WTC11 (cell line): ENCODE measurements at regions not wholly inside any gene's neighbourhood (a gene's known extent, or its start where the extent isn't known, plus 50 kb on each side); places are given as distances from the start of the nearest gene placed in this dataset.

Experiments
- ATAC-seq: fragments of 200-7000 bp; cut with Tn5 transposase; 2 replicates; pipeline ENCODE4 v1.10.0; 2021; ENCODE audit warnings: mild to moderate bottlenecking, moderate library complexity
- CTCF ChIA-PET: fragments of 300-600 bp; sonication (Branson Sonifier 250); formaldehyde crosslinking; loops from one replicate; lab custom pipeline; 2021; ENCODE audit warnings: antibody characterized with exemption; lab: Charles Lee
- POLR2A ChIA-PET: fragments of 350-600 bp; sonication (Branson Sonifier 250); formaldehyde crosslinking; loops from one replicate; lab custom pipeline; 2021; ENCODE audit warnings: antibody characterized with exemption; lab: Charles Lee
- DNase-seq: peaks from one replicate; pipeline ENCODE4 v3.0.0; 2021; ENCODE audit warnings: low spot score
- H3K27ac Mint-ChIP-seq: 2 replicates; pipeline ENCODE4 v1.8.0; 2021; ENCODE audit warnings: mixed read lengths
- H3K27me3 Mint-ChIP-seq: 2 replicates; pipeline ENCODE4 v1.8.0; 2021; ENCODE audit warnings: low read depth, mild to moderate bottlenecking, moderate library complexity, mixed read lengths
- H3K36me3 Mint-ChIP-seq: 2 replicates; pipeline ENCODE4 v1.8.0; 2021; ENCODE audit warnings: mixed read lengths
- H3K4me1 Mint-ChIP-seq: 2 replicates; pipeline ENCODE4 v1.8.0; 2022; ENCODE audit warnings: mixed read lengths
- H3K4me3 Mint-ChIP-seq: 2 replicates; pipeline ENCODE4 v1.8.0; 2021; ENCODE audit warnings: mild to moderate bottlenecking, moderate library complexity, mixed read lengths
- H3K9me3 Mint-ChIP-seq: 2 replicates; pipeline ENCODE4 v1.8.0; 2021; ENCODE audit warnings: mixed read lengths
- CREM ChIP-seq: sonication (generic); formaldehyde crosslinking; IDR thresholded peaks from 2 replicates; pipeline ENCODE4 v1.8.1; 2022; ENCODE audit warnings: mild to moderate bottlenecking, missing genetic modification reagents, moderate library complexity
- EMX1 ChIP-seq: fragments of 250-450 bp; sonication (Bioruptor Pico); IDR thresholded peaks from 2 replicates; pipeline ENCODE4 v1.8.0; 2021; ENCODE audit warnings: mild to moderate bottlenecking
- FOXJ3 ChIP-seq: sonication (generic); formaldehyde crosslinking; IDR thresholded peaks from 2 replicates; pipeline ENCODE4 v1.9.0; 2021; ENCODE audit warnings: missing genetic modification reagents, mild to moderate bottlenecking, borderline replicate concordance
- IRF2 ChIP-seq: sonication (generic); formaldehyde crosslinking; IDR thresholded peaks from 2 replicates; pipeline ENCODE4 v1.8.0; 2022; ENCODE audit warnings: low read depth, missing genetic modification reagents, borderline replicate concordance
- MYBL2 ChIP-seq: sonication (generic); formaldehyde crosslinking; IDR thresholded peaks from 2 replicates; pipeline ENCODE4 v1.8.1; 2023; ENCODE audit warnings: mild to moderate bottlenecking, moderate library complexity, missing genetic modification reagents
- NFE2L1 ChIP-seq: sonication (generic); formaldehyde crosslinking; IDR thresholded peaks from 2 replicates; pipeline ENCODE4 v1.8.1; 2023; ENCODE audit warnings: missing genetic modification reagents
- NR1H2 ChIP-seq: sonication (generic); formaldehyde crosslinking; IDR thresholded peaks from 2 replicates; pipeline ENCODE4 v1.9.0; 2021; ENCODE audit warnings: mild to moderate bottlenecking, moderate library complexity, missing genetic modification reagents
- ZBTB21 ChIP-seq: sonication (generic); formaldehyde crosslinking; IDR thresholded peaks from 2 replicates; pipeline ENCODE4 v1.8.1; 2023; ENCODE audit warnings: mild to moderate bottlenecking, missing genetic modification reagents, borderline replicate concordance
- ZNF423 ChIP-seq: fragments of 250-450 bp; sonication (Bioruptor Pico); IDR thresholded peaks from 2 replicates; pipeline ENCODE4 v2.1.2; 2022; ENCODE audit warnings: mild to moderate bottlenecking, moderate library complexity
- TF ChIP-seq, protein P1 (sequence below): fragments of 200-600 bp; IDR thresholded peaks from 2 replicates; pipeline ENCODE4 v1.8.0; 2022; ENCODE audit warnings: antibody characterized with exemption
- TF ChIP-seq, protein P2 (sequence below): sonication (generic); formaldehyde crosslinking; IDR thresholded peaks from 2 replicates; pipeline ENCODE4 v1.8.1; 2022; ENCODE audit warnings: low read depth, missing genetic modification reagents, borderline replicate concordance
- TF ChIP-seq, protein P3 (sequence below): fragments of 250-450 bp; sonication (Bioruptor Pico); IDR thresholded peaks from 2 replicates; pipeline ENCODE4 v1.9.0; 2021; ENCODE audit warnings: mild to moderate bottlenecking, borderline replicate concordance
- TF ChIP-seq, protein P4 (sequence below): fragments of 250-450 bp; sonication (Bioruptor Pico); IDR thresholded peaks from 2 replicates; pipeline ENCODE4 v1.9.0; 2021; ENCODE audit warnings: moderate library complexity, mild to moderate bottlenecking, inconsistent platforms, borderline replicate concordance
- TF ChIP-seq, protein P5 (sequence below): sonication (generic); formaldehyde crosslinking; IDR thresholded peaks from 2 replicates; pipeline ENCODE4 v1.8.1; 2022; ENCODE audit warnings: missing genetic modification reagents, borderline replicate concordance
- TF ChIP-seq, protein P6 (sequence below): sonication (generic); formaldehyde crosslinking; IDR thresholded peaks from 2 replicates; pipeline ENCODE4 v1.8.0; 2022; ENCODE audit warnings: mild to moderate bottlenecking, missing genetic modification reagents

DNA sequence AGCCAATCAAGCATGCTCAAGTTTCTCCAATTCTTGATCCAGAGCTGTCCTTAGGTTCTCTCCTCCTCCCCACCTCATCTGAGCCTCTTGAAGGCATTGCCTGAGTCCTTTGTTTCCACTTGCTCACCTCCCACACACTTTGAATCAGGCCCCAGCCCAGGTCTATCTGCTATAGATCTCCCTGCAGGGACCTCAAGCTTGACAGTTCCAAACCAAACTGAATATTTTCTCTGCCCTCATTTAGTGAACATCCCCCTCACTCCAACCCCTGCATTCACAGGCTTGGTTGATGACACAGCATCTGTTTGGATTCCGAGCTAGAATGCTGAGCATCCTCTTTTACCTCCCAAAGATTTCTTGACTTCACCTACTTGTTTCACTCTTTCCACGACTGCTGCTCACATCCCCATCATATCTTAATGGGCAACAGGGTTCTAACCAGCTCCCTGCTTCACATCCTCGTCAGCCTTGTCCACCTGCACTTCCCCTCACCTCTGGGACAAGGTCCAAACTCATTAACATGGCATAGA lies 474.5 kb downstream of the ZSWIM6 start (continued):
- TF ChIP-seq, protein P1, sequence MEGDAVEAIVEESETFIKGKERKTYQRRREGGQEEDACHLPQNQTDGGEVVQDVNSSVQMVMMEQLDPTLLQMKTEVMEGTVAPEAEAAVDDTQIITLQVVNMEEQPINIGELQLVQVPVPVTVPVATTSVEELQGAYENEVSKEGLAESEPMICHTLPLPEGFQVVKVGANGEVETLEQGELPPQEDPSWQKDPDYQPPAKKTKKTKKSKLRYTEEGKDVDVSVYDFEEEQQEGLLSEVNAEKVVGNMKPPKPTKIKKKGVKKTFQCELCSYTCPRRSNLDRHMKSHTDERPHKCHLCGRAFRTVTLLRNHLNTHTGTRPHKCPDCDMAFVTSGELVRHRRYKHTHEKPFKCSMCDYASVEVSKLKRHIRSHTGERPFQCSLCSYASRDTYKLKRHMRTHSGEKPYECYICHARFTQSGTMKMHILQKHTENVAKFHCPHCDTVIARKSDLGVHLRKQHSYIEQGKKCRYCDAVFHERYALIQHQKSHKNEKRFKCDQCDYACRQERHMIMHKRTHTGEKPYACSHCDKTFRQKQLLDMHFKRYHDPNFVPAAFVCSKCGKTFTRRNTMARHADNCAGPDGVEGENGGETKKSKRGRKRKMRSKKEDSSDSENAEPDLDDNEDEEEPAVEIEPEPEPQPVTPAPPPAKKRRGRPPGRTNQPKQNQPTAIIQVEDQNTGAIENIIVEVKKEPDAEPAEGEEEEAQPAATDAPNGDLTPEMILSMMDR: no peak
- TF ChIP-seq IRF2: no peak
- TF ChIP-seq, protein P2, sequence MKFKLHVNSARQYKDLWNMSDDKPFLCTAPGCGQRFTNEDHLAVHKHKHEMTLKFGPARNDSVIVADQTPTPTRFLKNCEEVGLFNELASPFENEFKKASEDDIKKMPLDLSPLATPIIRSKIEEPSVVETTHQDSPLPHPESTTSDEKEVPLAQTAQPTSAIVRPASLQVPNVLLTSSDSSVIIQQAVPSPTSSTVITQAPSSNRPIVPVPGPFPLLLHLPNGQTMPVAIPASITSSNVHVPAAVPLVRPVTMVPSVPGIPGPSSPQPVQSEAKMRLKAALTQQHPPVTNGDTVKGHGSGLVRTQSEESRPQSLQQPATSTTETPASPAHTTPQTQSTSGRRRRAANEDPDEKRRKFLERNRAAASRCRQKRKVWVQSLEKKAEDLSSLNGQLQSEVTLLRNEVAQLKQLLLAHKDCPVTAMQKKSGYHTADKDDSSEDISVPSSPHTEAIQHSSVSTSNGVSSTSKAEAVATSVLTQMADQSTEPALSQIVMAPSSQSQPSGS (CRISPR knock-in tag): no peak
- no peak for TF ChIP-seq NFE2L1 (CRISPR knock-in tag)
- TF ChIP-seq, protein P3, sequence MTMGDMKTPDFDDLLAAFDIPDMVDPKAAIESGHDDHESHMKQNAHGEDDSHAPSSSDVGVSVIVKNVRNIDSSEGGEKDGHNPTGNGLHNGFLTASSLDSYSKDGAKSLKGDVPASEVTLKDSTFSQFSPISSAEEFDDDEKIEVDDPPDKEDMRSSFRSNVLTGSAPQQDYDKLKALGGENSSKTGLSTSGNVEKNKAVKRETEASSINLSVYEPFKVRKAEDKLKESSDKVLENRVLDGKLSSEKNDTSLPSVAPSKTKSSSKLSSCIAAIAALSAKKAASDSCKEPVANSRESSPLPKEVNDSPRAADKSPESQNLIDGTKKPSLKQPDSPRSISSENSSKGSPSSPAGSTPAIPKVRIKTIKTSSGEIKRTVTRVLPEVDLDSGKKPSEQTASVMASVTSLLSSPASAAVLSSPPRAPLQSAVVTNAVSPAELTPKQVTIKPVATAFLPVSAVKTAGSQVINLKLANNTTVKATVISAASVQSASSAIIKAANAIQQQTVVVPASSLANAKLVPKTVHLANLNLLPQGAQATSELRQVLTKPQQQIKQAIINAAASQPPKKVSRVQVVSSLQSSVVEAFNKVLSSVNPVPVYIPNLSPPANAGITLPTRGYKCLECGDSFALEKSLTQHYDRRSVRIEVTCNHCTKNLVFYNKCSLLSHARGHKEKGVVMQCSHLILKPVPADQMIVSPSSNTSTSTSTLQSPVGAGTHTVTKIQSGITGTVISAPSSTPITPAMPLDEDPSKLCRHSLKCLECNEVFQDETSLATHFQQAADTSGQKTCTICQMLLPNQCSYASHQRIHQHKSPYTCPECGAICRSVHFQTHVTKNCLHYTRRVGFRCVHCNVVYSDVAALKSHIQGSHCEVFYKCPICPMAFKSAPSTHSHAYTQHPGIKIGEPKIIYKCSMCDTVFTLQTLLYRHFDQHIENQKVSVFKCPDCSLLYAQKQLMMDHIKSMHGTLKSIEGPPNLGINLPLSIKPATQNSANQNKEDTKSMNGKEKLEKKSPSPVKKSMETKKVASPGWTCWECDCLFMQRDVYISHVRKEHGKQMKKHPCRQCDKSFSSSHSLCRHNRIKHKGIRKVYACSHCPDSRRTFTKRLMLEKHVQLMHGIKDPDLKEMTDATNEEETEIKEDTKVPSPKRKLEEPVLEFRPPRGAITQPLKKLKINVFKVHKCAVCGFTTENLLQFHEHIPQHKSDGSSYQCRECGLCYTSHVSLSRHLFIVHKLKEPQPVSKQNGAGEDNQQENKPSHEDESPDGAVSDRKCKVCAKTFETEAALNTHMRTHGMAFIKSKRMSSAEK (CRISPR knock-in tag): no peak
- TF ChIP-seq CREM (CRISPR knock-in tag): no peak
- no peak for TF ChIP-seq NR1H2

DNA sequence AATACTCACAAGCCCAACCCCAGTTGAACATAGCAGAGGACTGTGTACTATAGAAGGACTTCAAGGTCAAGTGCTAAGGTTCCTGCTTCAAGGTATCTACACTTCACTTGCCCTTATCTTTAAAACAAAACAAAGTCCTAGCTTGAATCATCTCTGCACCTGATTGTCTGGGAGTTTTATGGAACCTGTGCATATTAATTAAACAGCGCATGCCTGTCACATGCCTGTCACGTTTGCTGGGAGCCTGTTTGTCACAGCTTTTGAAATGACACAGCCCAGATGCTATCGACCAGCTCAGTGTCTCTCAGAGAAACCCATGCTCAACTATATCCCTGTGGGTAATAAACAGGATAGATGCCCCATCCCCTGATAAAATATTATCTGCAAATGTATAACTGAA lies 476.0 kb downstream of the ZSWIM6 start:
- H3K27ac Mint-ChIP-seq: no peak overlapping the region
- no peak overlapping the region for H3K4me3 Mint-ChIP-seq
- H3K9me3 Mint-ChIP-seq: peaks cover 5% of the 10 kb centered on the region; the same call in 1 of the 2 replicates
- no peaks in the 10 kb centered on the region for H3K36me3 Mint-ChIP-seq
- ATAC-seq (no peak), DNase-seq (no peak)
- no peak for TF ChIP-seq MYBL2
- TF ChIP-seq EMX1 (CRISPR knock-in tag): no peak
- TF ChIP-seq, protein P4, sequence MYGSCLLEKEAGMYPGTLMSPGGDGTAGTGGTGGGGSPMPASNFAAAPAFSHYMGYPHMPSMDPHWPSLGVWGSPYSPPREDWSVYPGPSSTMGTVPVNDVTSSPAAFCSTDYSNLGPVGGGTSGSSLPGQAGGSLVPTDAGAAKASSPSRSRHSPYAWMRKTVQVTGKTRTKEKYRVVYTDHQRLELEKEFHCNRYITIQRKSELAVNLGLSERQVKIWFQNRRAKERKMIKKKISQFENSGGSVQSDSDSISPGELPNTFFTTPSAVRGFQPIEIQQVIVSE (CRISPR knock-in tag): no peak
- TF ChIP-seq ZBTB21 (CRISPR knock-in tag): no peak
- TF ChIP-seq, protein P2 (CRISPR knock-in tag): no peak
- TF ChIP-seq, protein P5, sequence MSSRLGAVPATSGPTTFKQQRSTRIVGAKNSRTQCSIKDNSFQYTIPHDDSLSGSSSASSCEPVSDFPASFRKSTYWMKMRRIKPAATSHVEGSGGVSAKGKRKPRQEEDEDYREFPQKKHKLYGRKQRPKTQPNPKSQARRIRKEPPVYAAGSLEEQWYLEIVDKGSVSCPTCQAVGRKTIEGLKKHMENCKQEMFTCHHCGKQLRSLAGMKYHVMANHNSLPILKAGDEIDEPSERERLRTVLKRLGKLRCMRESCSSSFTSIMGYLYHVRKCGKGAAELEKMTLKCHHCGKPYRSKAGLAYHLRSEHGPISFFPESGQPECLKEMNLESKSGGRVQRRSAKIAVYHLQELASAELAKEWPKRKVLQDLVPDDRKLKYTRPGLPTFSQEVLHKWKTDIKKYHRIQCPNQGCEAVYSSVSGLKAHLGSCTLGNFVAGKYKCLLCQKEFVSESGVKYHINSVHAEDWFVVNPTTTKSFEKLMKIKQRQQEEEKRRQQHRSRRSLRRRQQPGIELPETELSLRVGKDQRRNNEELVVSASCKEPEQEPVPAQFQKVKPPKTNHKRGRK (CRISPR knock-in tag): no peak
- no peak for TF ChIP-seq FOXJ3 (CRISPR knock-in tag)
- TF ChIP-seq ZNF423 (CRISPR knock-in tag): no peak
- TF ChIP-seq, protein P6, sequence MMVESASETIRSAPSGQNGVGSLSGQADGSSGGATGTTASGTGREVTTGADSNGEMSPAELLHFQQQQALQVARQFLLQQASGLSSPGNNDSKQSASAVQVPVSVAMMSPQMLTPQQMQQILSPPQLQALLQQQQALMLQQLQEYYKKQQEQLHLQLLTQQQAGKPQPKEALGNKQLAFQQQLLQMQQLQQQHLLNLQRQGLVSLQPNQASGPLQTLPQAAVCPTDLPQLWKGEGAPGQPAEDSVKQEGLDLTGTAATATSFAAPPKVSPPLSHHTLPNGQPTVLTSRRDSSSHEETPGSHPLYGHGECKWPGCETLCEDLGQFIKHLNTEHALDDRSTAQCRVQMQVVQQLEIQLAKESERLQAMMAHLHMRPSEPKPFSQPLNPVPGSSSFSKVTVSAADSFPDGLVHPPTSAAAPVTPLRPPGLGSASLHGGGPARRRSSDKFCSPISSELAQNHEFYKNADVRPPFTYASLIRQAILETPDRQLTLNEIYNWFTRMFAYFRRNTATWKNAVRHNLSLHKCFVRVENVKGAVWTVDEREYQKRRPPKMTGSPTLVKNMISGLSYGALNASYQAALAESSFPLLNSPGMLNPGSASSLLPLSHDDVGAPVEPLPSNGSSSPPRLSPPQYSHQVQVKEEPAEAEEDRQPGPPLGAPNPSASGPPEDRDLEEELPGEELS (CRISPR knock-in tag): no peak
- H3K4me1 Mint-ChIP-seq: no peaks in the 10 kb centered on the region
- no peaks in the 10 kb centered on the region; the same call in 1 of the 2 replicates for H3K27me3 Mint-ChIP-seq
- CTCF ChIA-PET: interaction anchor here (0.8 to 3.9 kb wide), 2 partner anchors 9 to 39 kb away, joined by 4 to 21 read pairs; no protein-coding TSS in a partner anchor
- POLR2A ChIA-PET: no interaction called here
